Ovary (tissue), 3 donors: ENCODE measurements at regions not wholly inside any gene's neighbourhood (a gene's known extent, or its start where the extent isn't known, plus 50 kb on each side); places are given as distances from the start of the nearest gene placed in this dataset.
"Not testable (repeated sequence)": the region's sequence is repeated elsewhere in the genome, so short reads cannot be mapped to it uniquely, and the experiment has no call there.

Experiments used
- EP300 ChIP-seq: sonication (generic); formaldehyde crosslinking; IDR thresholded peaks from one replicate; pipeline ENCODE4 v1.6.1; 2017; ENCODE audit warnings: antibody characterized with exemption
- TF ChIP-seq, protein P1 (sequence below), 3 donors: fragments of 450-650 bp in 2 of 3; fragments of 200-600 bp in 1 of 3; IDR thresholded peaks; one replicate each; pipeline versions ENCODE4 v1.5.1 to v1.8.0; 2016 to 2022; ENCODE audit warnings: antibody characterized with exemption in 3 of 3, mild to moderate bottlenecking in 1 of 3
- donor health status: DM: no; HTN: no; CAD: no.

DNA sequence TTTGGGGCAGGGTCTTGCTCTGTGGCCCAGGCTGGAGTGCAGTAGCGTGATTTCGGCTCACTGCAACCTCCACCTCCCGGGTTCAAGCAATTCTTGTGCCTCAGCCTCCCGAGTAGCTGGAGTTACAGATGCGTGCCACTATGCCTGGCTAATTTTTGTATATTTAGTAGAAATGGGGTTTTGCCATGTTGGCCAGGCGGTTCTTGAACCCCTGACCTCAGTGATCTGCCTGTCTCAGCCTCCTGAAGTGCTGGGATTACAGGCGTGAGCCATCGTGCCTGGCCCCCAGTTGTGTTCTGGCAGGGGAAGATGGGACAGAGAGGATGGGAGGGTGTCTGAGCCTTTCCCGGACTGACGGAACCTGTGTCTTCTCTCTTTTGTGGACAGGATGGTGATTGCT, 111.3 kb upstream of the SERF1B start:
- TF ChIP-seq EP300: not testable (repeated sequence)
- TF ChIP-seq, protein P1, sequence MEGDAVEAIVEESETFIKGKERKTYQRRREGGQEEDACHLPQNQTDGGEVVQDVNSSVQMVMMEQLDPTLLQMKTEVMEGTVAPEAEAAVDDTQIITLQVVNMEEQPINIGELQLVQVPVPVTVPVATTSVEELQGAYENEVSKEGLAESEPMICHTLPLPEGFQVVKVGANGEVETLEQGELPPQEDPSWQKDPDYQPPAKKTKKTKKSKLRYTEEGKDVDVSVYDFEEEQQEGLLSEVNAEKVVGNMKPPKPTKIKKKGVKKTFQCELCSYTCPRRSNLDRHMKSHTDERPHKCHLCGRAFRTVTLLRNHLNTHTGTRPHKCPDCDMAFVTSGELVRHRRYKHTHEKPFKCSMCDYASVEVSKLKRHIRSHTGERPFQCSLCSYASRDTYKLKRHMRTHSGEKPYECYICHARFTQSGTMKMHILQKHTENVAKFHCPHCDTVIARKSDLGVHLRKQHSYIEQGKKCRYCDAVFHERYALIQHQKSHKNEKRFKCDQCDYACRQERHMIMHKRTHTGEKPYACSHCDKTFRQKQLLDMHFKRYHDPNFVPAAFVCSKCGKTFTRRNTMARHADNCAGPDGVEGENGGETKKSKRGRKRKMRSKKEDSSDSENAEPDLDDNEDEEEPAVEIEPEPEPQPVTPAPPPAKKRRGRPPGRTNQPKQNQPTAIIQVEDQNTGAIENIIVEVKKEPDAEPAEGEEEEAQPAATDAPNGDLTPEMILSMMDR (IDR thresholded peaks at IDR 0.05): not testable (repeated sequence)
